Caco-2 (cell line): ENCODE measurements at regions not wholly inside any gene's neighbourhood (a gene's known extent, or its start where the extent isn't known, plus 50 kb on each side); places are given as distances from the start of the nearest gene placed in this dataset.

Source experiments
- BruUV-seq: library from RNA; stranded (reverse); fragments of 400-500 nt; replicated peaks from 2 replicates; lab custom pipeline; 2021; lab: Mats Ljungman, UMichigan
- CTCF ChIA-PET: fragments of 300-600 bp; sonication (Branson Sonifier 250); formaldehyde crosslinking; loops from one replicate; lab custom pipeline; 2022; ENCODE audit warnings: antibody characterized with exemption; lab: Charles Lee
- POLR2A ChIA-PET: fragments of 300-600 bp; sonication (Branson Sonifier 250); formaldehyde crosslinking; loops from one replicate; lab custom pipeline; 2022; ENCODE audit warnings: antibody characterized with exemption; lab: Charles Lee
- DNase-seq, 2 experiments: peaks; one replicate each; pipeline versions ENCODE4 v3.0.0 to v3.0.0-alpha.2; 2020 to 2022
- H3K27me3 ChIP-seq: replicated peaks from 2 replicates; pipeline ENCODE4 v1.6.0; 2011; ENCODE audit warnings: low read length; ENCODE audit not compliant: control insufficient read depth, insufficient read depth
- H3K36me3 ChIP-seq: 2 replicates; pipeline ENCODE4 v1.5.1; 2011; ENCODE audit warnings: low read length; ENCODE audit not compliant: control insufficient read depth, insufficient read depth
- H3K4me1 ChIP-seq: fragments of 250-450 bp; sonication (Bioruptor Pico); 2 replicates; pipeline ENCODE4 v1.5.1; 2020; ENCODE audit warnings: mild to moderate bottlenecking
- H3K4me3 ChIP-seq: 2 replicates; pipeline ENCODE4 v1.5.1; 2011; ENCODE audit warnings: low read depth, mild to moderate bottlenecking, control low read depth, low read length
- H3K9me3 ChIP-seq: fragments of 250-450 bp; sonication (Bioruptor Pico); 2 replicates; pipeline ENCODE4 v1.5.1; 2020; ENCODE audit warnings: mild to moderate bottlenecking, moderate library complexity
- H3K27ac Mint-ChIP-seq: one replicate; pipeline ENCODE4 v1.8.0; 2022; ENCODE audit warnings: mixed read lengths; ENCODE audit not compliant: unreplicated experiment
- H3K27me3 Mint-ChIP-seq: one replicate; pipeline ENCODE4 v1.8.0; 2022; ENCODE audit warnings: mixed read lengths; ENCODE audit not compliant: insufficient read depth, unreplicated experiment
- H3K36me3 Mint-ChIP-seq: one replicate; pipeline ENCODE4 v1.8.0; 2022; ENCODE audit warnings: mild to moderate bottlenecking, mixed read lengths; ENCODE audit not compliant: insufficient read depth, unreplicated experiment
- H3K4me1 Mint-ChIP-seq: one replicate; pipeline ENCODE4 v1.8.0; 2022; ENCODE audit warnings: low read depth, mixed read lengths; ENCODE audit not compliant: unreplicated experiment
- H3K4me3 Mint-ChIP-seq: one replicate; pipeline ENCODE4 v1.8.0; 2022; ENCODE audit warnings: mild to moderate bottlenecking, moderate library complexity, mixed read lengths; ENCODE audit not compliant: unreplicated experiment
- H3K9me3 Mint-ChIP-seq: one replicate; pipeline ENCODE4 v1.8.0; 2022; ENCODE audit warnings: mixed read lengths; ENCODE audit not compliant: unreplicated experiment
- intact Hi-C: fragments of 100-400 bp; cut with micrococcal nuclease; formaldehyde crosslinking; loops from one replicate; pipeline ENCODE4 v1.10.0; 2022; ENCODE audit not compliant: unreplicated experiment
- TF ChIP-seq, protein P1 (sequence below), 2 experiments: fragments of 200-600 bp in 1 of 2; IDR thresholded peaks; 1 replicate in 1 of 2; 2 replicates in 1 of 2; pipeline versions ENCODE4 v1.5.1 to v1.8.0; 2011 to 2022; ENCODE audit warnings: antibody characterized with exemption in 1 of 2, control low read depth in 1 of 2, inconsistent platforms in 1 of 2, low read depth in 1 of 2, low read length in 1 of 2, mild to moderate bottlenecking in 1 of 2, moderate library complexity in 1 of 2; ENCODE audit not compliant: insufficient read depth in 1 of 2, severe bottlenecking in 1 of 2, unreplicated experiment in 1 of 2

DNA sequence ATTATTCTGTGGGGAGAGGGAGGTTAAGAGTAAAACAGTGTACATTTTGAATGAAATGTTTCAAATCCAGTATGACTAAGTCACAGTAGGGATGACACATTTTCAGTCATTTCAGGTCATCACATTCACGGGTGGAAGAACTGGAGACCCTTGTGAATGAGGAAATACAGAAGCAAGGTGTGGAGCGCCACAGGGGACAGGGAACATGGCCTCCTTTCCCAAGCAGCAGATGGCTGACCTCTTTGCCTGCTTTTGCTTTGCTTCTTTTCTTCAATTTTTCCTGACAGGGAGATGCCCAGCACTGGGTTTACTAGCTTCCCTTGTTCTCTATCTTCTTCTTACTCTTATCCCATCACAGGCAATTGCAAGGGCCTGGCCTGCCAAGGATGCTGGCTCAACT lies 278.9 kb upstream of the DLGAP1 start:
- Histone ChIP-seq H3K4me3 (no peak overlapping the region), H3K36me3 (no peaks in the 10 kb centered on the region), H3K9me3 (no peaks in the 10 kb centered on the region), H3K4me1 (no peaks in the 10 kb centered on the region), H3K27me3 (no peaks in the 10 kb centered on the region)
- Mint-ChIP-seq H3K9me3 (no peaks in the 10 kb centered on the region), H3K4me1 (no peaks in the 10 kb centered on the region), H3K36me3 (no peaks in the 10 kb centered on the region), H3K27me3 (no peaks in the 10 kb centered on the region), H3K27ac (no peak overlapping the region), H3K4me3 (no peak overlapping the region)
- BruUV-seq: no TSS peak
- no peak for DNase-seq
- TF ChIP-seq, protein P1, sequence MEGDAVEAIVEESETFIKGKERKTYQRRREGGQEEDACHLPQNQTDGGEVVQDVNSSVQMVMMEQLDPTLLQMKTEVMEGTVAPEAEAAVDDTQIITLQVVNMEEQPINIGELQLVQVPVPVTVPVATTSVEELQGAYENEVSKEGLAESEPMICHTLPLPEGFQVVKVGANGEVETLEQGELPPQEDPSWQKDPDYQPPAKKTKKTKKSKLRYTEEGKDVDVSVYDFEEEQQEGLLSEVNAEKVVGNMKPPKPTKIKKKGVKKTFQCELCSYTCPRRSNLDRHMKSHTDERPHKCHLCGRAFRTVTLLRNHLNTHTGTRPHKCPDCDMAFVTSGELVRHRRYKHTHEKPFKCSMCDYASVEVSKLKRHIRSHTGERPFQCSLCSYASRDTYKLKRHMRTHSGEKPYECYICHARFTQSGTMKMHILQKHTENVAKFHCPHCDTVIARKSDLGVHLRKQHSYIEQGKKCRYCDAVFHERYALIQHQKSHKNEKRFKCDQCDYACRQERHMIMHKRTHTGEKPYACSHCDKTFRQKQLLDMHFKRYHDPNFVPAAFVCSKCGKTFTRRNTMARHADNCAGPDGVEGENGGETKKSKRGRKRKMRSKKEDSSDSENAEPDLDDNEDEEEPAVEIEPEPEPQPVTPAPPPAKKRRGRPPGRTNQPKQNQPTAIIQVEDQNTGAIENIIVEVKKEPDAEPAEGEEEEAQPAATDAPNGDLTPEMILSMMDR (IDR thresholded peaks at IDR 0.05; ENCODE audit: insufficient read depth in 1 of 2, low read depth in 1 of 2, low read length in 1 of 2, severe bottlenecking in 1 of 2, unreplicated experiment in 1 of 2): no peak
- POLR2A ChIA-PET: no interaction called here
- intact Hi-C loops: no loop called here
- CTCF ChIA-PET: no interaction called here

DNA sequence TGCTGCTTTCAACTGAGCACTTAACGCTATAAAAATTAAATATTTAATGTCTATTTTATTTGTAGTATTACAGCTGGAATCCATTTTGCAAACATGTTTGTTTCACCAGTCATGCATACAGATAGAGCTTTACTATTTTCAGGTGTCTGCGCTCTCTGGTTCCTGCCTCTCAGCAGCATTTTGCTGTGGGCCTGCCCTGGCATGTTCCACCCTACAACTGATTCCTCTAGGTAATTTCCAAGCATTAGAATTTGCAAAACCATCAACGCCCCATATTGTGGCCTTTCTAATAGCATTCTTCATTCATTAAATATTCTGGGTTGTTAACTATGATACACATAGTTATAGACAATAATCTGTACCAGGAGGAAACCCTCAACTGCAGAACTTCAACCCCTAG lies 266.4 kb upstream of the DLGAP1 start:
- ChIA-PET CTCF (no interaction called here), POLR2A (no interaction called here)
- Mint-ChIP-seq H3K27ac (no peak overlapping the region), H3K4me1 (peaks cover 9% of the 10 kb centered on the region), H3K4me3 (no peak overlapping the region), H3K36me3 (no peaks in the 10 kb centered on the region), H3K9me3 (peaks cover 12% of the 10 kb centered on the region), H3K27me3 (peaks cover 5% of the 10 kb centered on the region)
- TF ChIP-seq, protein P1 (IDR thresholded peaks at IDR 0.05; ENCODE audit: insufficient read depth in 1 of 2, low read depth in 1 of 2, low read length in 1 of 2, severe bottlenecking in 1 of 2, unreplicated experiment in 1 of 2): no peak
- Histone ChIP-seq H3K4me1 (peaks cover 10% of the 10 kb centered on the region), H3K27me3 (no peaks in the 10 kb centered on the region), H3K9me3 (no peaks in the 10 kb centered on the region), H3K36me3 (no peaks in the 10 kb centered on the region), H3K4me3 (no peak overlapping the region)
- no TSS peak for BruUV-seq
- DNase-seq: no peak
- intact Hi-C loops: no loop called here

DNA sequence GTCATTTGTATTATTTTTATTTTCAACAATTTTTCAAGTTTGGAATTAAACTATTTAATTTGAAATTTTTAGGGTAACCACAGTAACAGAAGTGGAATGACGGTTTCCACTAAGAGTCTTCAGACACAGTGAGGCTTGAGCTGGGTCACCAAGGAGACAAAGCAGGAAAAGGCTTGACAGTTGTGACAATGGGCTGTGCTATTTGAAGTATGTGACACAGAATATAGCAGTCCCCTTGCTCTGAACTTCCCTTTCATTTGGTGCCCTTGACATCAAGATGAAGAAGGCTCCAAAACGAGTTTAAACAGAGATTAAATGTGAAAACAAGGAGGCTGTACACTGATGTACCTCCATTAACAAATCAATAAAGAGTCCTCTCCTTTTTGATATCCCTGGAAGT lies 265.4 kb upstream of the DLGAP1 start:
- ChIA-PET POLR2A (no interaction called here), CTCF (no interaction called here)
- Mint-ChIP-seq H3K9me3 (peaks cover 12% of the 10 kb centered on the region), H3K4me3 (no peak overlapping the region), H3K4me1 (peaks cover 9% of the 10 kb centered on the region), H3K27ac (no peak overlapping the region), H3K27me3 (peaks cover 6% of the 10 kb centered on the region), H3K36me3 (no peaks in the 10 kb centered on the region)
- TF ChIP-seq, protein P1 (IDR thresholded peaks at IDR 0.05; ENCODE audit: insufficient read depth in 1 of 2, low read depth in 1 of 2, low read length in 1 of 2, severe bottlenecking in 1 of 2, unreplicated experiment in 1 of 2): no peak
- Histone ChIP-seq H3K27me3 (no peaks in the 10 kb centered on the region), H3K9me3 (no peaks in the 10 kb centered on the region), H3K36me3 (no peaks in the 10 kb centered on the region), H3K4me1 (peaks cover 10% of the 10 kb centered on the region), H3K4me3 (no peak overlapping the region)
- intact Hi-C loops: no loop called here
- BruUV-seq: no TSS peak
- no peak for DNase-seq
